PFSK-1 (cell line): ENCODE measurements at regions not wholly inside any gene's neighbourhood (a gene's known extent, or its start where the extent isn't known, plus 50 kb on each side); places are given as distances from the start of the nearest gene placed in this dataset.

Source experiments
- POLR2AphosphoS5 ChIP-seq: IDR thresholded peaks from 2 replicates; pipeline ENCODE4 v1.6.1; 2012; ENCODE audit warnings: low read depth, mild to moderate bottlenecking, control low read depth, low read length, moderate library complexity
- REST ChIP-seq, 2 experiments: IDR thresholded peaks; 2 replicates each; pipeline versions ENCODE4 v1.6.1 to v1.8.0; 2011 to 2012; ENCODE audit warnings: low read depth in 2 of 2, low read length in 2 of 2, control low read depth in 1 of 2, inconsistent platforms in 1 of 2, mild to moderate bottlenecking in 1 of 2, moderate library complexity in 1 of 2; ENCODE audit not compliant: insufficient read depth in 1 of 2
- SIN3A ChIP-seq: IDR thresholded peaks from 2 replicates; pipeline ENCODE4 v1.6.1; 2012; ENCODE audit warnings: mild to moderate bottlenecking, low read length, moderate library complexity, borderline replicate concordance; ENCODE audit not compliant: insufficient read depth
- TAF1 ChIP-seq: IDR thresholded peaks from 2 replicates; pipeline ENCODE4 v1.6.1; 2012; ENCODE audit warnings: low read length, control low read depth, borderline replicate concordance; ENCODE audit not compliant: insufficient read depth

- TF ChIP-seq REST (IDR thresholded peaks at IDR 0.05; ENCODE audit: insufficient read depth in 1 of 2, low read depth in 2 of 2, low read length in 2 of 2) = no peak
- no peak for TF ChIP-seq POLR2AphosphoS5
- TF ChIP-seq SIN3A = no peak
- TF ChIP-seq TAF1 = no peak
These were observed 331.0 kb upstream of the RARB start for GRCh38 chr3:25097023-25097422.
